ENCODE measurements at regions not wholly inside any gene's neighbourhood (a gene's known extent, or its start where the extent isn't known, plus 50 kb on each side); places are given as distances from the start of the nearest gene placed in this dataset.

- Mint-ChIP-seq H3K27ac (no peak overlapping the region), H3K27me3 (no peaks in the 10 kb centered on the region), H3K9me3 (peaks cover 15% of the 10 kb centered on the region), H3K4me3 (no peak overlapping the region), H3K4me1 (ENCODE audit: low read depth) (no peaks in the 10 kb centered on the region), H3K36me3 (ENCODE audit: low read depth) (no peaks in the 10 kb centered on the region)
Measured at GRCh38 chr4:12200226-12200625, 771.5 kb upstream of the HS3ST1 start.

- Mint-ChIP-seq H3K27ac (no peak overlapping the region), H3K36me3 (ENCODE audit: low read depth) (no peaks in the 10 kb centered on the region), H3K4me3 (no peak overlapping the region), H3K27me3 (no peaks in the 10 kb centered on the region), H3K4me1 (ENCODE audit: low read depth) (no peaks in the 10 kb centered on the region), H3K9me3 (peaks cover 7% of the 10 kb centered on the region)
Measured at GRCh38 chr4:12186526-12186925, 757.8 kb upstream of the HS3ST1 start.

- H3K9me3 Mint-ChIP-seq, result peaks cover 19% of the 10 kb centered on the region
- H3K36me3 Mint-ChIP-seq (ENCODE audit: low read depth), result no peaks in the 10 kb centered on the region
- H3K27me3 Mint-ChIP-seq, result no peaks in the 10 kb centered on the region
- H3K4me1 Mint-ChIP-seq (ENCODE audit: low read depth), result no peaks in the 10 kb centered on the region
- H3K27ac Mint-ChIP-seq, result no peak overlapping the region
- H3K4me3 Mint-ChIP-seq, result no peak overlapping the region
Measured at GRCh38 chr4:12178614-12179610, 750.2 kb upstream of the HS3ST1 start.

- peaks cover 19% of the 10 kb centered on the region for H3K9me3 Mint-ChIP-seq
- no peaks in the 10 kb centered on the region for H3K36me3 Mint-ChIP-seq (ENCODE audit: low read depth)
- H3K27ac Mint-ChIP-seq, result no peak overlapping the region
- H3K27me3 Mint-ChIP-seq, result no peaks in the 10 kb centered on the region
- H3K4me1 Mint-ChIP-seq (ENCODE audit: low read depth), result no peaks in the 10 kb centered on the region
- no peak overlapping the region for H3K4me3 Mint-ChIP-seq
Measured at GRCh38 chr4:12177416-12177815, 748.7 kb upstream of the HS3ST1 start.

- Mint-ChIP-seq H3K36me3 (ENCODE audit: low read depth) (no peaks in the 10 kb centered on the region), H3K9me3 (peaks cover 12% of the 10 kb centered on the region), H3K4me1 (ENCODE audit: low read depth) (no peaks in the 10 kb centered on the region), H3K27me3 (no peaks in the 10 kb centered on the region), H3K4me3 (no peak overlapping the region), H3K27ac (no peak overlapping the region)
Measured at GRCh38 chr4:12173496-12173895, 744.8 kb upstream of the HS3ST1 start.

- Mint-ChIP-seq H3K4me1 (ENCODE audit: low read depth) (no peaks in the 10 kb centered on the region), H3K9me3 (peaks cover 5% of the 10 kb centered on the region), H3K27me3 (no peaks in the 10 kb centered on the region), H3K36me3 (ENCODE audit: low read depth) (no peaks in the 10 kb centered on the region), H3K27ac (no peak overlapping the region), H3K4me3 (no peak overlapping the region)
Measured at GRCh38 chr4:12172198-12172973, 743.7 kb upstream of the HS3ST1 start.

- Mint-ChIP-seq H3K27ac (no peak overlapping the region), H3K4me1 (ENCODE audit: low read depth) (no peaks in the 10 kb centered on the region), H3K4me3 (no peak overlapping the region), H3K27me3 (no peaks in the 10 kb centered on the region), H3K36me3 (ENCODE audit: low read depth) (no peaks in the 10 kb centered on the region), H3K9me3 (peaks cover under 1% of the 10 kb centered on the region)
Measured at GRCh38 chr4:12170308-12170707, 741.6 kb upstream of the HS3ST1 start.

- no peaks in the 10 kb centered on the region for H3K9me3 Mint-ChIP-seq
Measured at GRCh38 chr4:12165616-12166015, 736.9 kb upstream of the HS3ST1 start.

GRCh38 chr4:12146339-12146738 lies 717.6 kb upstream of the HS3ST1 start:
- Mint-ChIP-seq H3K36me3 (ENCODE audit: low read depth) (no peaks in the 10 kb centered on the region), H3K27me3 (no peaks in the 10 kb centered on the region), H3K4me1 (ENCODE audit: low read depth) (no peaks in the 10 kb centered on the region)

More at GRCh38 chr4:12165616-12166015, 736.9 kb upstream of the HS3ST1 start:
- Mint-ChIP-seq H3K27me3 (no peaks in the 10 kb centered on the region), H3K4me1 (ENCODE audit: low read depth) (no peaks in the 10 kb centered on the region), H3K4me3 (no peak overlapping the region), H3K27ac (no peak overlapping the region), H3K36me3 (ENCODE audit: low read depth) (no peaks in the 10 kb centered on the region)

GRCh38 chr4:12145768-12146167 lies 717.1 kb upstream of the HS3ST1 start:
- peaks cover 6% of the 10 kb centered on the region for H3K9me3 Mint-ChIP-seq
- H3K27ac Mint-ChIP-seq, result no peak overlapping the region
- H3K27me3 Mint-ChIP-seq, result no peaks in the 10 kb centered on the region
- no peak overlapping the region for H3K4me3 Mint-ChIP-seq
- H3K36me3 Mint-ChIP-seq (ENCODE audit: low read depth), result no peaks in the 10 kb centered on the region
- no peaks in the 10 kb centered on the region for H3K4me1 Mint-ChIP-seq (ENCODE audit: low read depth)

More at GRCh38 chr4:12146339-12146738, 717.6 kb upstream of the HS3ST1 start:
- Mint-ChIP-seq H3K4me3 (no peak overlapping the region), H3K9me3 (peaks cover 10% of the 10 kb centered on the region), H3K27ac (no peak overlapping the region)

GRCh38 chr4:12145106-12145505 lies 716.4 kb upstream of the HS3ST1 start:
- Mint-ChIP-seq H3K4me3 (no peak overlapping the region), H3K27ac (no peak overlapping the region), H3K9me3 (peaks cover 4% of the 10 kb centered on the region), H3K36me3 (ENCODE audit: low read depth) (no peaks in the 10 kb centered on the region), H3K4me1 (ENCODE audit: low read depth) (no peaks in the 10 kb centered on the region), H3K27me3 (no peaks in the 10 kb centered on the region)

GRCh38 chr4:12144051-12144450 lies 715.4 kb upstream of the HS3ST1 start:
- Mint-ChIP-seq H3K27ac (no peak overlapping the region), H3K4me1 (ENCODE audit: low read depth) (no peaks in the 10 kb centered on the region), H3K27me3 (no peaks in the 10 kb centered on the region), H3K9me3 (peaks cover 6% of the 10 kb centered on the region), H3K4me3 (no peak overlapping the region), H3K36me3 (ENCODE audit: low read depth) (no peaks in the 10 kb centered on the region)

- H3K36me3 Mint-ChIP-seq (ENCODE audit: low read depth), result no peaks in the 10 kb centered on the region
- no peak overlapping the region for H3K4me3 Mint-ChIP-seq
- peaks cover 6% of the 10 kb centered on the region for H3K9me3 Mint-ChIP-seq
- no peak overlapping the region for H3K27ac Mint-ChIP-seq
- no peaks in the 10 kb centered on the region for H3K4me1 Mint-ChIP-seq (ENCODE audit: low read depth)
- H3K27me3 Mint-ChIP-seq, result no peaks in the 10 kb centered on the region
Measured at GRCh38 chr4:12140864-12141263, 712.2 kb upstream of the HS3ST1 start.

GRCh38 chr4:12139296-12139695 lies 710.6 kb upstream of the HS3ST1 start:
- no peaks in the 10 kb centered on the region for H3K27me3 Mint-ChIP-seq
- H3K4me3 Mint-ChIP-seq, result no peak overlapping the region
- no peaks in the 10 kb centered on the region for H3K4me1 Mint-ChIP-seq (ENCODE audit: low read depth)
- H3K27ac Mint-ChIP-seq, result no peak overlapping the region
- peaks cover 6% of the 10 kb centered on the region for H3K9me3 Mint-ChIP-seq
- H3K36me3 Mint-ChIP-seq (ENCODE audit: low read depth), result no peaks in the 10 kb centered on the region

- Mint-ChIP-seq H3K4me3 (no peak overlapping the region), H3K9me3 (peaks cover 9% of the 10 kb centered on the region), H3K27ac (no peak overlapping the region), H3K36me3 (ENCODE audit: low read depth) (no peaks in the 10 kb centered on the region), H3K4me1 (ENCODE audit: low read depth) (no peaks in the 10 kb centered on the region), H3K27me3 (no peaks in the 10 kb centered on the region)
Measured at GRCh38 chr4:12138488-12138887, 709.8 kb upstream of the HS3ST1 start.

Measured in stimulated activated naive CD8-positive, alpha-beta T cell treated with anti-CD3 and anti-CD28 coated beads, Interleukin-15, Interleukin-2, amounts not matched to agents 100 ng/mL and 50 ng/mL, for 24 hours (primary cell).